ENCODE measurements at regions not wholly inside any gene's neighbourhood (a gene's known extent, or its start where the extent isn't known, plus 50 kb on each side); places are given as distances from the start of the nearest gene placed in this dataset.

DNA sequence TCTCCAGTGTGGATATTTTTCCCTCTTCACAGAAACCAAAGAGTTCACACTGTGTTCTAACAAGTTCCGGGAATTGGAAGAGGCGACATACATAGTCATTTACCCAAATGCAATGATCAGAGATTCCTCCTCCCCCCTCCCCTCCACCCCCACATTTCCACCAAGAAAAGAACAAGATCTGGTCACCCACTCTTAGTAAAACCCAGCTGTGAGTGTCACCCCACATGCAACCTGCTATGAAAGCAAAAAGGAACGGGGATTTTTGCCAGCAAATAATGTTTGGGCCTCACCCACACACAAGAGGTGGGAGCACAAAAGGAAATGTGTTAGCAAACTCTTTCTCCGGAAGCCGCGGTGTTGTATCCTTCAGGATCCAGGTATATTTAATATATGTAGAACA is 745.0 kb upstream of the AUTS2 start:
- BruUV-seq (replicated peaks): no TSS peak
- no peak overlapping the region for H3K4me2 ChIP-seq (ENCODE audit: low read depth, low read length)
- WGBS, 2 experiments (ENCODE audit: extremely low coverage in 2 of 2, insufficient read length in 1 of 2): 82% methylated on average over 2 of the region's 6 CpGs; no CpG with 5 or more reads in 1 of the 2 experiments
- no peak overlapping the region for H2BK20ac ChIP-seq (ENCODE audit: low read depth, low read length)
- H2BK120ac ChIP-seq (ENCODE audit: low read depth, low read length): no peak overlapping the region
- no peaks in the 10 kb centered on the region for H4K20me1 ChIP-seq (ENCODE audit: insufficient read depth, low read length)
- CTCF ChIA-PET: no interaction called here
- POLR2A ChIA-PET (ENCODE audit: unreplicated experiment): no interaction called here
- no peak overlapping the region for H3K56ac ChIP-seq (ENCODE audit: extremely low read depth, insufficient read depth, low read length)
- H4K91ac ChIP-seq (ENCODE audit: insufficient read depth, low read depth, low read length): no peak overlapping the region
- no peaks in the 10 kb centered on the region for H3K36me3 ChIP-seq (ENCODE audit: control insufficient read depth, insufficient read depth, low read length)
- no peak overlapping the region for H2BK5ac ChIP-seq (ENCODE audit: low read depth, low read length, poor library complexity, severe bottlenecking)
- no peaks in the 10 kb centered on the region for H3K79me1 ChIP-seq (ENCODE audit: low read depth in 1 of 2, low read length in 2 of 2)
- H3K18ac ChIP-seq (ENCODE audit: low read depth, low read length): no peak overlapping the region
- no peak overlapping the region for H3K23ac ChIP-seq (ENCODE audit: low read depth, low read length)
- ATAC-seq (ENCODE audit: low read depth): no peak
- no peak overlapping the region for H3K14ac ChIP-seq (replicated peaks; ENCODE audit: low read depth, low read length)
- H2AK9ac ChIP-seq (replicated peaks; ENCODE audit: low read depth, low read length, poor library complexity): no peak overlapping the region
- no peaks in the 10 kb centered on the region for H3K9me1 ChIP-seq (ENCODE audit: insufficient read depth, low read length)
- H2AK5ac ChIP-seq (ENCODE audit: low read depth, low read length): no peak overlapping the region
- intact Hi-C loops (cut with micrococcal nuclease) (no loop called here), dilution Hi-C loops (cut with HindIII; ENCODE audit: low sequenced_read_pairs, unreplicated experiment) (no loop called here), in situ Hi-C loops (cut with MboI; ENCODE audit: low sequenced_read_pairs) (no loop called here)
- H3K9me3 ChIP-seq (ENCODE audit: control insufficient read depth, insufficient read depth, low read length): no peaks in the 10 kb centered on the region; the same call in 1 of the 2 replicates
- H4K5ac ChIP-seq (ENCODE audit: low read depth, low read length): no peak overlapping the region
- H2AFZ ChIP-seq (replicated peaks; ENCODE audit: low read length, poor library complexity): no peak overlapping the region
- H3K9ac ChIP-seq (ENCODE audit: low read depth, low read length): no peak overlapping the region
- H3K4ac ChIP-seq (ENCODE audit: low read depth, low read length): no peak overlapping the region
- H4K8ac ChIP-seq (ENCODE audit: low read depth in 2 of 2, low read length in 2 of 2): no peak overlapping the region
- TF ChIP-seq, protein P1, sequence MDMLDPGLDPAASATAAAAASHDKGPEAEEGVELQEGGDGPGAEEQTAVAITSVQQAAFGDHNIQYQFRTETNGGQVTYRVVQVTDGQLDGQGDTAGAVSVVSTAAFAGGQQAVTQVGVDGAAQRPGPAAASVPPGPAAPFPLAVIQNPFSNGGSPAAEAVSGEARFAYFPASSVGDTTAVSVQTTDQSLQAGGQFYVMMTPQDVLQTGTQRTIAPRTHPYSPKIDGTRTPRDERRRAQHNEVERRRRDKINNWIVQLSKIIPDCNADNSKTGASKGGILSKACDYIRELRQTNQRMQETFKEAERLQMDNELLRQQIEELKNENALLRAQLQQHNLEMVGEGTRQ (IDR thresholded peaks at IDR 0.05; ENCODE audit: low read depth, low read length): no peak
- no peak overlapping the region for H3K4me3 ChIP-seq (ENCODE audit: insufficient read depth, low read depth, low read length)
- no peak for DNase-seq
- H2BK15ac ChIP-seq (ENCODE audit: low read depth, low read length): no peak overlapping the region
- H3K27me3 ChIP-seq (ENCODE audit: control insufficient read depth, insufficient read depth, low read length): no peaks in the 10 kb centered on the region
- no peak overlapping the region for H3K27ac ChIP-seq (ENCODE audit: insufficient read depth, low read length)
- no peaks in the 10 kb centered on the region for H3K4me1 ChIP-seq (ENCODE audit: control insufficient read depth, insufficient read depth, low read length)

All from IMR-90 (cell line).